WTC11 (cell line): ENCODE measurements at regions not wholly inside any gene's neighbourhood (a gene's known extent, or its start where the extent isn't known, plus 50 kb on each side); places are given as distances from the start of the nearest gene placed in this dataset.

ENCODE experiments used
- ATAC-seq: fragments of 200-7000 bp; cut with Tn5 transposase; 2 replicates; pipeline ENCODE4 v1.10.0; 2021; ENCODE audit warnings: mild to moderate bottlenecking, moderate library complexity
- CTCF ChIA-PET: fragments of 300-600 bp; sonication (Branson Sonifier 250); formaldehyde crosslinking; loops from one replicate; lab custom pipeline; 2021; ENCODE audit warnings: antibody characterized with exemption; lab: Charles Lee
- POLR2A ChIA-PET: fragments of 350-600 bp; sonication (Branson Sonifier 250); formaldehyde crosslinking; loops from one replicate; lab custom pipeline; 2021; ENCODE audit warnings: antibody characterized with exemption; lab: Charles Lee
- DNase-seq: peaks from one replicate; pipeline ENCODE4 v3.0.0; 2021; ENCODE audit warnings: low spot score
- H3K27ac Mint-ChIP-seq: 2 replicates; pipeline ENCODE4 v1.8.0; 2021; ENCODE audit warnings: mixed read lengths
- H3K27me3 Mint-ChIP-seq: 2 replicates; pipeline ENCODE4 v1.8.0; 2021; ENCODE audit warnings: low read depth, mild to moderate bottlenecking, moderate library complexity, mixed read lengths
- H3K36me3 Mint-ChIP-seq: 2 replicates; pipeline ENCODE4 v1.8.0; 2021; ENCODE audit warnings: mixed read lengths
- H3K4me1 Mint-ChIP-seq: 2 replicates; pipeline ENCODE4 v1.8.0; 2022; ENCODE audit warnings: mixed read lengths
- H3K4me3 Mint-ChIP-seq: 2 replicates; pipeline ENCODE4 v1.8.0; 2021; ENCODE audit warnings: mild to moderate bottlenecking, moderate library complexity, mixed read lengths
- H3K9me3 Mint-ChIP-seq: 2 replicates; pipeline ENCODE4 v1.8.0; 2021; ENCODE audit warnings: mixed read lengths
- ELF4 ChIP-seq: sonication (generic); formaldehyde crosslinking; IDR thresholded peaks from 2 replicates; pipeline ENCODE4 v1.8.1; 2022; ENCODE audit warnings: low read depth, mild to moderate bottlenecking, moderate library complexity, missing genetic modification reagents
- EMX1 ChIP-seq: fragments of 250-450 bp; sonication (Bioruptor Pico); IDR thresholded peaks from 2 replicates; pipeline ENCODE4 v1.8.0; 2021; ENCODE audit warnings: mild to moderate bottlenecking
- HMGXB4 ChIP-seq: sonication (generic); formaldehyde crosslinking; IDR thresholded peaks from 2 replicates; pipeline ENCODE4 v1.8.1; 2023; ENCODE audit warnings: mild to moderate bottlenecking, moderate library complexity, missing genetic modification reagents
- NFYB ChIP-seq: sonication (generic); formaldehyde crosslinking; conservative IDR thresholded peaks from 2 replicates; pipeline ENCODE4 v1.8.0; 2022; ENCODE audit warnings: low read depth, missing genetic modification reagents
- NR1H2 ChIP-seq: sonication (generic); formaldehyde crosslinking; IDR thresholded peaks from 2 replicates; pipeline ENCODE4 v1.9.0; 2021; ENCODE audit warnings: mild to moderate bottlenecking, moderate library complexity, missing genetic modification reagents
- NR3C1 ChIP-seq: sonication (generic); formaldehyde crosslinking; conservative IDR thresholded peaks from 2 replicates; pipeline ENCODE4 v1.8.1; 2023; ENCODE audit warnings: low read depth, mild to moderate bottlenecking, missing genetic modification reagents
- RORB ChIP-seq: fragments of 250-450 bp; sonication (Bioruptor Pico); IDR thresholded peaks from 2 replicates; pipeline ENCODE4 v1.9.0; 2021; ENCODE audit warnings: mild to moderate bottlenecking
- TCF7 ChIP-seq: sonication (generic); formaldehyde crosslinking; IDR thresholded peaks from 2 replicates; pipeline ENCODE4 v1.8.0; 2022; ENCODE audit warnings: mild to moderate bottlenecking, low read depth, missing genetic modification reagents, moderate library complexity
- TEAD1 ChIP-seq: sonication (generic); formaldehyde crosslinking; IDR thresholded peaks from 2 replicates; pipeline ENCODE4 v1.8.0; 2022; ENCODE audit warnings: mild to moderate bottlenecking, missing genetic modification reagents
- TP53 ChIP-seq: sonication (generic); formaldehyde crosslinking; IDR thresholded peaks from 2 replicates; pipeline ENCODE4 v1.8.1; 2023; ENCODE audit warnings: mild to moderate bottlenecking, missing genetic modification reagents
- ZNF416 ChIP-seq: fragments of 250-450 bp; sonication (Bioruptor Pico); IDR thresholded peaks from 2 replicates; pipeline ENCODE4 v1.9.0; 2021; ENCODE audit warnings: mild to moderate bottlenecking, inconsistent platforms
- TF ChIP-seq, protein P1 (sequence below): sonication (generic); formaldehyde crosslinking; IDR thresholded peaks from 2 replicates; pipeline ENCODE4 v1.8.1; 2023; ENCODE audit warnings: mild to moderate bottlenecking, missing genetic modification reagents, moderate library complexity
- TF ChIP-seq, protein P2 (sequence below): fragments of 250-450 bp; sonication (Bioruptor Pico); IDR thresholded peaks from 2 replicates; pipeline ENCODE4 v1.8.0; 2021; ENCODE audit warnings: mild to moderate bottlenecking
- TF ChIP-seq, protein P3 (sequence below): sonication (generic); formaldehyde crosslinking; IDR thresholded peaks from 2 replicates; pipeline ENCODE4 v1.8.0; 2022; ENCODE audit warnings: mild to moderate bottlenecking, missing genetic modification reagents
- TF ChIP-seq, protein P4 (sequence below): sonication (generic); formaldehyde crosslinking; IDR thresholded peaks from 2 replicates; pipeline ENCODE4 v1.8.0; 2022; ENCODE audit warnings: mild to moderate bottlenecking, missing genetic modification reagents
- TF ChIP-seq, protein P5 (sequence below): fragments of 250-450 bp; sonication (Bioruptor Pico); IDR thresholded peaks from 2 replicates; pipeline ENCODE4 v2.1.2; 2022; ENCODE audit warnings: mild to moderate bottlenecking, moderate library complexity
- TF ChIP-seq, protein P6 (sequence below): sonication (generic); formaldehyde crosslinking; IDR thresholded peaks from 2 replicates; pipeline ENCODE4 v1.8.1; 2022; ENCODE audit warnings: mild to moderate bottlenecking, missing genetic modification reagents, moderate library complexity, borderline replicate concordance
- TF ChIP-seq, protein P7 (sequence below): sonication (generic); formaldehyde crosslinking; IDR thresholded peaks from 2 replicates; pipeline ENCODE4 v1.8.1; 2023; ENCODE audit warnings: mild to moderate bottlenecking, missing genetic modification reagents

- TF ChIP-seq, protein P1, sequence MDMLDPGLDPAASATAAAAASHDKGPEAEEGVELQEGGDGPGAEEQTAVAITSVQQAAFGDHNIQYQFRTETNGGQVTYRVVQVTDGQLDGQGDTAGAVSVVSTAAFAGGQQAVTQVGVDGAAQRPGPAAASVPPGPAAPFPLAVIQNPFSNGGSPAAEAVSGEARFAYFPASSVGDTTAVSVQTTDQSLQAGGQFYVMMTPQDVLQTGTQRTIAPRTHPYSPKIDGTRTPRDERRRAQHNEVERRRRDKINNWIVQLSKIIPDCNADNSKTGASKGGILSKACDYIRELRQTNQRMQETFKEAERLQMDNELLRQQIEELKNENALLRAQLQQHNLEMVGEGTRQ: no peak
- TF ChIP-seq RORB (CRISPR knock-in tag) (no peak), ZNF416 (CRISPR knock-in tag) (no peak)
These were observed 408.9 kb upstream of the SMARCA2 start (continued) for GRCh38 chr9:1606253-1606652.

DNA sequence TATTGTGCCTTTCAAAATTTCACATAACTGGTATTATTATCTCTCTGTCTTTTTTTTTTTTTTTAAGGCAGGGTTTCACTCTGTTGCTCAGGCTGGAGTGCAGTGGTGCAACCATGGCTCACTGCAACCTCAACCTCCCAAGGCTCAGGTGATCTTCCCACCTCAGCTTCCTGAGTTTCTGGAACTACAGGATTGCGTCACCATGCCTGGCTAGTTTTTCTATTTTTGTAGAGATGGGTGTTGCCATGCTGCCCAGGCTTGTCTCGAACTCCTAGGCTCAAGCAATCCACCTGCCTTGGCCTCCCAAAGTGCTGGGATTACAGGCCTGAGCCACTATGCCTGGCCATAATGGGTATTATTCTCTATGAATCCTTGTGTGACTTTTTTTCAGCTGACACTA lies 402.3 kb upstream of the SMARCA2 start:
- TF ChIP-seq, protein P2, sequence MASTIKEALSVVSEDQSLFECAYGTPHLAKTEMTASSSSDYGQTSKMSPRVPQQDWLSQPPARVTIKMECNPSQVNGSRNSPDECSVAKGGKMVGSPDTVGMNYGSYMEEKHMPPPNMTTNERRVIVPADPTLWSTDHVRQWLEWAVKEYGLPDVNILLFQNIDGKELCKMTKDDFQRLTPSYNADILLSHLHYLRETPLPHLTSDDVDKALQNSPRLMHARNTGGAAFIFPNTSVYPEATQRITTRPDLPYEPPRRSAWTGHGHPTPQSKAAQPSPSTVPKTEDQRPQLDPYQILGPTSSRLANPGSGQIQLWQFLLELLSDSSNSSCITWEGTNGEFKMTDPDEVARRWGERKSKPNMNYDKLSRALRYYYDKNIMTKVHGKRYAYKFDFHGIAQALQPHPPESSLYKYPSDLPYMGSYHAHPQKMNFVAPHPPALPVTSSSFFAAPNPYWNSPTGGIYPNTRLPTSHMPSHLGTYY (CRISPR knock-in tag): no peak
- TF ChIP-seq, protein P3, sequence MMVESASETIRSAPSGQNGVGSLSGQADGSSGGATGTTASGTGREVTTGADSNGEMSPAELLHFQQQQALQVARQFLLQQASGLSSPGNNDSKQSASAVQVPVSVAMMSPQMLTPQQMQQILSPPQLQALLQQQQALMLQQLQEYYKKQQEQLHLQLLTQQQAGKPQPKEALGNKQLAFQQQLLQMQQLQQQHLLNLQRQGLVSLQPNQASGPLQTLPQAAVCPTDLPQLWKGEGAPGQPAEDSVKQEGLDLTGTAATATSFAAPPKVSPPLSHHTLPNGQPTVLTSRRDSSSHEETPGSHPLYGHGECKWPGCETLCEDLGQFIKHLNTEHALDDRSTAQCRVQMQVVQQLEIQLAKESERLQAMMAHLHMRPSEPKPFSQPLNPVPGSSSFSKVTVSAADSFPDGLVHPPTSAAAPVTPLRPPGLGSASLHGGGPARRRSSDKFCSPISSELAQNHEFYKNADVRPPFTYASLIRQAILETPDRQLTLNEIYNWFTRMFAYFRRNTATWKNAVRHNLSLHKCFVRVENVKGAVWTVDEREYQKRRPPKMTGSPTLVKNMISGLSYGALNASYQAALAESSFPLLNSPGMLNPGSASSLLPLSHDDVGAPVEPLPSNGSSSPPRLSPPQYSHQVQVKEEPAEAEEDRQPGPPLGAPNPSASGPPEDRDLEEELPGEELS (CRISPR knock-in tag): no peak
- no peak for TF ChIP-seq TCF7 (CRISPR knock-in tag)
- no peak for TF ChIP-seq NR3C1 (CRISPR knock-in tag)
- TF ChIP-seq, protein P4, sequence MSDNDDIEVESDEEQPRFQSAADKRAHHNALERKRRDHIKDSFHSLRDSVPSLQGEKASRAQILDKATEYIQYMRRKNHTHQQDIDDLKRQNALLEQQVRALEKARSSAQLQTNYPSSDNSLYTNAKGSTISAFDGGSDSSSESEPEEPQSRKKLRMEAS: no peak
- TF ChIP-seq, protein P5, sequence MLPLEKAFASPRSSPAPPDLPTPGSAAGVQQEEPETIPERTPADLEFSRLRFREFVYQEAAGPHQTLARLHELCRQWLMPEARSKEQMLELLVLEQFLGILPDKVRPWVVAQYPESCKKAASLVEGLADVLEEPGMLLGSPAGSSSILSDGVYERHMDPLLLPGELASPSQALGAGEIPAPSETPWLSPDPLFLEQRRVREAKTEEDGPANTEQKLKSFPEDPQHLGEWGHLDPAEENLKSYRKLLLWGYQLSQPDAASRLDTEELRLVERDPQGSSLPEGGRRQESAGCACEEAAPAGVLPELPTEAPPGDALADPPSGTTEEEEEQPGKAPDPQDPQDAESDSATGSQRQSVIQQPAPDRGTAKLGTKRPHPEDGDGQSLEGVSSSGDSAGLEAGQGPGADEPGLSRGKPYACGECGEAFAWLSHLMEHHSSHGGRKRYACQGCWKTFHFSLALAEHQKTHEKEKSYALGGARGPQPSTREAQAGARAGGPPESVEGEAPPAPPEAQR (CRISPR knock-in tag): no peak
- TF ChIP-seq NFYB (CRISPR knock-in tag): no peak
- no peak for TF ChIP-seq EMX1
- TF ChIP-seq TEAD1 (CRISPR knock-in tag): no peak
- no peak for TF ChIP-seq TP53
- TF ChIP-seq, protein P6, sequence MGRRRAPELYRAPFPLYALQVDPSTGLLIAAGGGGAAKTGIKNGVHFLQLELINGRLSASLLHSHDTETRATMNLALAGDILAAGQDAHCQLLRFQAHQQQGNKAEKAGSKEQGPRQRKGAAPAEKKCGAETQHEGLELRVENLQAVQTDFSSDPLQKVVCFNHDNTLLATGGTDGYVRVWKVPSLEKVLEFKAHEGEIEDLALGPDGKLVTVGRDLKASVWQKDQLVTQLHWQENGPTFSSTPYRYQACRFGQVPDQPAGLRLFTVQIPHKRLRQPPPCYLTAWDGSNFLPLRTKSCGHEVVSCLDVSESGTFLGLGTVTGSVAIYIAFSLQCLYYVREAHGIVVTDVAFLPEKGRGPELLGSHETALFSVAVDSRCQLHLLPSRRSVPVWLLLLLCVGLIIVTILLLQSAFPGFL (CRISPR knock-in tag): no peak
- TF ChIP-seq, protein P7, sequence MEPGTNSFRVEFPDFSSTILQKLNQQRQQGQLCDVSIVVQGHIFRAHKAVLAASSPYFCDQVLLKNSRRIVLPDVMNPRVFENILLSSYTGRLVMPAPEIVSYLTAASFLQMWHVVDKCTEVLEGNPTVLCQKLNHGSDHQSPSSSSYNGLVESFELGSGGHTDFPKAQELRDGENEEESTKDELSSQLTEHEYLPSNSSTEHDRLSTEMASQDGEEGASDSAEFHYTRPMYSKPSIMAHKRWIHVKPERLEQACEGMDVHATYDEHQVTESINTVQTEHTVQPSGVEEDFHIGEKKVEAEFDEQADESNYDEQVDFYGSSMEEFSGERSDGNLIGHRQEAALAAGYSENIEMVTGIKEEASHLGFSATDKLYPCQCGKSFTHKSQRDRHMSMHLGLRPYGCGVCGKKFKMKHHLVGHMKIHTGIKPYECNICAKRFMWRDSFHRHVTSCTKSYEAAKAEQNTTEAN (CRISPR knock-in tag): no peak
- TF ChIP-seq, all 79 proteins: peak for 0
- CTCF ChIA-PET: no interaction called here

GRCh38 chr9:1617419-1617818 lies 397.7 kb upstream of the SMARCA2 start:
- DNase-seq (no peak), ATAC-seq (no peak)
- CTCF ChIA-PET: no interaction called here
- peaks cover 2% of the 10 kb centered on the region for H3K4me1 Mint-ChIP-seq
- TF ChIP-seq NR1H2 (CRISPR knock-in tag): no peak
- TF ChIP-seq, protein P7 (CRISPR knock-in tag): no peak
- TF ChIP-seq TP53: no peak
- no peak for TF ChIP-seq HMGXB4 (CRISPR knock-in tag)
- no peak for TF ChIP-seq ELF4
- TF ChIP-seq, all 79 proteins: peak for 0
- Mint-ChIP-seq H3K4me3 (no peak overlapping the region), H3K36me3 (no peaks in the 10 kb centered on the region), H3K27ac (no peak overlapping the region), H3K9me3 (peaks cover 4% of the 10 kb centered on the region), H3K27me3 (no peaks in the 10 kb centered on the region)
- POLR2A ChIA-PET: no interaction called here

More for the DNA sequence above, 402.3 kb upstream of the SMARCA2 start:
- Mint-ChIP-seq H3K27me3 (no peaks in the 10 kb centered on the region), H3K36me3 (no peaks in the 10 kb centered on the region), H3K9me3 (peaks cover 4% of the 10 kb centered on the region), H3K27ac (no peak overlapping the region), H3K4me3 (no peak overlapping the region), H3K4me1 (no peaks in the 10 kb centered on the region)
- ATAC-seq (no peak), DNase-seq (no peak)
- POLR2A ChIA-PET: no interaction called here
